ENCODE measurements at regions not wholly inside any gene's neighbourhood (a gene's known extent, or its start where the extent isn't known, plus 50 kb on each side); places are given as distances from the start of the nearest gene placed in this dataset.
"Not testable (repeated sequence)": the region's sequence is repeated elsewhere in the genome, so short reads cannot be mapped to it uniquely, and the experiment has no call there.

GRCh38 chr12:83615152-83615551 lies 928.4 kb downstream of the TMTC2 start:
- no peaks in the 10 kb centered on the region for H3K4me1 ChIP-seq
- H3K27ac ChIP-seq: no peak overlapping the region
- no peaks in the 10 kb centered on the region for H3K27me3 ChIP-seq
- H3K4me3 ChIP-seq: no peak overlapping the region
- H3K4me2 ChIP-seq: no peak overlapping the region
- H3K9me3 ChIP-seq (replicated peaks in 1 of 11): peaks cover 5 to 24% (median 16%) of the 10 kb centered on the region in 11 experiments; a peak in 21 of 22 replicates
- H3K36me3 ChIP-seq: no peaks in the 10 kb centered on the region
- no peak overlapping the region for H3K9ac ChIP-seq
- H4K20me1 ChIP-seq: no peaks in the 10 kb centered on the region
- TF ChIP-seq Cebpa-rat (IDR thresholded peaks at IDR 0.05): no peak

- H3K9me3 ChIP-seq (replicated peaks in 1 of 11): peaks cover 5 to 25% (median 16%) of the 10 kb centered on the region in 11 experiments; a peak in 21 of 22 replicates
- no peak overlapping the region for H3K4me2 ChIP-seq
- no peak overlapping the region for H3K4me3 ChIP-seq
- no peak overlapping the region for H3K9ac ChIP-seq
- H3K36me3 ChIP-seq: no peaks in the 10 kb centered on the region
- no peak for TF ChIP-seq Cebpa-rat (IDR thresholded peaks at IDR 0.05)
- H3K4me1 ChIP-seq: no peaks in the 10 kb centered on the region
- H3K27me3 ChIP-seq: no peaks in the 10 kb centered on the region
- H4K20me1 ChIP-seq: no peaks in the 10 kb centered on the region
- H3K27ac ChIP-seq: no peak overlapping the region
These were observed 926.9 kb downstream of the TMTC2 start for GRCh38 chr12:83613586-83614110.

GRCh38 chr12:83603106-83603505 lies 916.4 kb downstream of the TMTC2 start:
- no peak overlapping the region for H3K27ac ChIP-seq

GRCh38 chr12:83575326-83575725 lies 888.6 kb downstream of the TMTC2 start:
- Histone ChIP-seq H3K4me2 (no peak overlapping the region), H3K4me1 (peaks cover 0 to 7% (median 0%) of the 10 kb centered on the region in 10 experiments; a peak in 4 of 20 replicates), H3K36me3 (no peaks in the 10 kb centered on the region), H3K27me3 (no peaks in the 10 kb centered on the region), H3K9me3 (replicated peaks in 1 of 11) (0 out of 22 replicates have a peak, but pooled peaks cover 0 to 2% (median 0%) of the 10 kb centered on the region in 11 experiments), H4K20me1 (no peaks in the 10 kb centered on the region), H3K9ac (no peak overlapping the region), H3K4me3 (no peak overlapping the region), H3K27ac (no peak overlapping the region)
- no peak for TF ChIP-seq Cebpa-rat (IDR thresholded peaks at IDR 0.05)

More at GRCh38 chr12:83603106-83603505, 916.4 kb downstream of the TMTC2 start:
- H3K9me3 ChIP-seq (replicated peaks in 1 of 11): peaks cover 19 to 36% (median 26%) of the 10 kb centered on the region in 11 experiments
- no peaks in the 10 kb centered on the region for H3K36me3 ChIP-seq
- no peak overlapping the region for H3K4me2 ChIP-seq
- H4K20me1 ChIP-seq: no peaks in the 10 kb centered on the region
- no peak overlapping the region for H3K9ac ChIP-seq
- no peaks in the 10 kb centered on the region for H3K4me1 ChIP-seq
- no peak for TF ChIP-seq Cebpa-rat (IDR thresholded peaks at IDR 0.05)
- no peaks in the 10 kb centered on the region for H3K27me3 ChIP-seq
- no peak overlapping the region for H3K4me3 ChIP-seq

- Histone ChIP-seq H3K36me3 (no peaks in the 10 kb centered on the region), H3K4me3 (no peak overlapping the region), H3K4me1 (peaks cover 0 to 7% (median 0%) of the 10 kb centered on the region in 10 experiments; a peak in 4 of 20 replicates), H3K27ac (no peak overlapping the region), H4K20me1 (no peaks in the 10 kb centered on the region), H3K27me3 (no peaks in the 10 kb centered on the region), H3K9ac (no peak overlapping the region), H3K9me3 (replicated peaks in 1 of 11) (0 out of 22 replicates have a peak, but pooled peaks cover 0 to 4% (median 0%) of the 10 kb centered on the region in 11 experiments), H3K4me2 (0 out of 22 replicates have a peak overlapping the region, but pooled peaks of 2 of the 11 experiments have one; percentile 6 to 14)
- TF ChIP-seq Cebpa-rat (IDR thresholded peaks at IDR 0.05): no peak
These were observed 887.4 kb downstream of the TMTC2 start for GRCh38 chr12:83574142-83574541.

- Histone ChIP-seq H3K4me3 (no peak overlapping the region), H3K9me3 (replicated peaks in 1 of 11) (0 out of 22 replicates have a peak, but pooled peaks cover 0 to 4% (median 0%) of the 10 kb centered on the region in 11 experiments), H3K4me1 (peaks cover 0 to 7% (median 0%) of the 10 kb centered on the region in 10 experiments; a peak in 4 of 20 replicates), H4K20me1 (no peaks in the 10 kb centered on the region), H3K27ac (no peak overlapping the region), H3K9ac (no peak overlapping the region), H3K36me3 (no peaks in the 10 kb centered on the region), H3K27me3 (no peaks in the 10 kb centered on the region), H3K4me2 (peak overlapping the region in 3 of 11 experiments; percentile 6 to 55 (median 14); a peak in 2 of 22 replicates)
- TF ChIP-seq Cebpa-rat (IDR thresholded peaks at IDR 0.05): no peak
These were observed 887.0 kb downstream of the TMTC2 start for GRCh38 chr12:83573671-83574070.

DNA sequence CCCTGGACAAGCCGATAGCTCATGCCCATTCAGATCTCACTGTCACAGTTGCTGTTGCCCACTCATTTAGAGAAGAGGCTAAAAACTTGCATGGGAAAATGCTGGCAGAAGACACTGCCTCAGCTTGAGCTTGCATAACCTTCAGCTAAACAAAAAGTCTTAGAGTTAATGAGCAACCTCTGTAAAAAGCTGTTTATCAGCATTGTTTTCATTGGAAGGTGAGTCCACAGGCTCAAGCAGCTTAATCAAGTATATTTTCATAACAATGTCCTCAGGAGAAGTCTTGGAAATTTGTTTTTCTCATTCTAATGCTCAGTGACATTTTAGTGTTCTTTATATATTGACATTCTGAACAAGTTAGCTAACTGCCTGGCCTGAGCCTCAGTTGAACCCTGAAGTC lies 872.9 kb downstream of the TMTC2 start:
- Histone ChIP-seq H3K4me3 (no peak overlapping the region), H3K27me3 (no peaks in the 10 kb centered on the region), H3K4me1 (no peaks in the 10 kb centered on the region), H3K36me3 (no peaks in the 10 kb centered on the region), H3K27ac (no peak overlapping the region), H3K9me3 (replicated peaks in 1 of 11) (peaks cover 1 to 18% (median 6%) of the 10 kb centered on the region in 11 experiments; a peak in 21 of 22 replicates), H3K9ac (no peak overlapping the region), H4K20me1 (no peaks in the 10 kb centered on the region), H3K4me2 (no peak overlapping the region)
- TF ChIP-seq Cebpa-rat (IDR thresholded peaks at IDR 0.05): no peak

- not testable (repeated sequence) for H3K27me3 ChIP-seq, H3K27ac ChIP-seq, H3K4me2 ChIP-seq, H3K36me3 ChIP-seq, H3K4me1 ChIP-seq, H3K9ac ChIP-seq, H3K4me3 ChIP-seq, H4K20me1 ChIP-seq
- peaks cover 7 to 27% (median 15%) of the 10 kb centered on the region in 11 experiments for H3K9me3 ChIP-seq (replicated peaks in 1 of 11)
These were observed 869.3 kb downstream of the TMTC2 start for GRCh38 chr12:83556040-83556439.

DNA sequence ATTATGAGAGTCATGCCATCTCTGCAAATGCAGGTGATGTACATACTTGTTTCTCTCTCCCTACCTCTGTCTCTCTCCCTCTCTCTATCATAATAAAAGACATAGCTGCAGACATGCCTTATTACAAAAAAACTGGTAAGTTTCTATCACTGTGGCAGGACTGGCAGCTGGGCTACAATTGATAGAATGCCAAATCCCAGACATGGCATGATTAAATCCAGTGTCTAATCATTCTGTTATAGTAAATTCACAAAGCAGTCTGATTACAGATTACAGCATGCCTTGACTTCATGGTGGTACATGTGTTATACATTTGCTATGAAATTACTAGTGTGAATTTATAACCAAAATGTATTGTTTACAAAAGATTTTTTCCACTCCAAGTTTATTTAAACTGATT lies 854.7 kb downstream of the TMTC2 start:
- Histone ChIP-seq H4K20me1 (no peaks in the 10 kb centered on the region), H3K4me2 (no peak overlapping the region), H3K9me3 (replicated peaks in 1 of 11) (no peaks in the 10 kb centered on the region), H3K4me1 (no peaks in the 10 kb centered on the region), H3K27me3 (no peaks in the 10 kb centered on the region), H3K36me3 (no peaks in the 10 kb centered on the region), H3K9ac (no peak overlapping the region), H3K4me3 (no peak overlapping the region), H3K27ac (no peak overlapping the region)
- TF ChIP-seq Cebpa-rat (IDR thresholded peaks at IDR 0.05): no peak

DNA sequence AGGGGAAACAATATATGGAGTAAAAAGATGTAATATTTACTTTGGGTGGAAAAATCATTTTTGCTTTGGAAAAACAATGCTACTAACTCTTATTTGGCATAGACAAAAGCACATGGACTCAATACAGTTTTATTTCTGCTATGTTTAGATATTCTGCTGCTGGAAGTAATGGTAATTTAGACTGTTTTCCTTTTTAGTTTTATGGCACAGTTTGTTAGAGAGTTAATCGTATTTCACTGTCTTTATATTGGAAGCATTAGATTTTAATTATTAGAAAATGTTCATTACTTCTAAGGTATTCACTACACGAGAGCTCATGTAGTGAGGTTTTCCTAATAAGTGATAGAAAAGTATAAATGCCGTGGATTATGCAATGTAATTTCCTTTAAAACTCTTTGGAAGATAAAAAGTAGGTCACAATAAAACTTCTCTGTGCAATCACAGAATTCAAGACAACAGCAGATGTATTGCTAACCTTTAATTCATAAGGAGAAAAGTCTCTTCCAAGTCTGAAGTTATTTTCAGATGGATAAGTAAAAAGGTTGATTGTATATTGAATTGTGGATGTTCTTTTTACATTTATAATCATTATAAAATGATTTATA lies 851.8 kb downstream of the TMTC2 start:
- no peak for TF ChIP-seq Cebpa-rat (IDR thresholded peaks at IDR 0.05)
- H3K27me3 ChIP-seq: no peaks in the 10 kb centered on the region
- H3K9me3 ChIP-seq (replicated peaks in 1 of 11): no peaks in the 10 kb centered on the region
- H3K4me2 ChIP-seq: no peak overlapping the region
- no peak overlapping the region for H3K27ac ChIP-seq
- no peaks in the 10 kb centered on the region for H4K20me1 ChIP-seq
- no peaks in the 10 kb centered on the region for H3K4me1 ChIP-seq
- no peak overlapping the region for H3K9ac ChIP-seq
- H3K4me3 ChIP-seq: no peak overlapping the region
- H3K36me3 ChIP-seq: no peaks in the 10 kb centered on the region
